WTC11 (cell line): ENCODE measurements at regions not wholly inside any gene's neighbourhood (a gene's known extent, or its start where the extent isn't known, plus 50 kb on each side); places are given as distances from the start of the nearest gene placed in this dataset.
A peak's percentile ranks its signal among the peaks of the same experiment; 100 is the strongest.

Source experiments
- ATAC-seq: fragments of 200-7000 bp; cut with Tn5 transposase; 2 replicates; pipeline ENCODE4 v1.10.0; 2021; ENCODE audit warnings: mild to moderate bottlenecking, moderate library complexity
- CTCF ChIA-PET: fragments of 300-600 bp; sonication (Branson Sonifier 250); formaldehyde crosslinking; loops from one replicate; lab custom pipeline; 2021; ENCODE audit warnings: antibody characterized with exemption; lab: Charles Lee
- POLR2A ChIA-PET: fragments of 350-600 bp; sonication (Branson Sonifier 250); formaldehyde crosslinking; loops from one replicate; lab custom pipeline; 2021; ENCODE audit warnings: antibody characterized with exemption; lab: Charles Lee
- DNase-seq: peaks from one replicate; pipeline ENCODE4 v3.0.0; 2021; ENCODE audit warnings: low spot score
- H3K27ac Mint-ChIP-seq: 2 replicates; pipeline ENCODE4 v1.8.0; 2021; ENCODE audit warnings: mixed read lengths
- H3K27me3 Mint-ChIP-seq: 2 replicates; pipeline ENCODE4 v1.8.0; 2021; ENCODE audit warnings: low read depth, mild to moderate bottlenecking, moderate library complexity, mixed read lengths
- H3K36me3 Mint-ChIP-seq: 2 replicates; pipeline ENCODE4 v1.8.0; 2021; ENCODE audit warnings: mixed read lengths
- H3K4me1 Mint-ChIP-seq: 2 replicates; pipeline ENCODE4 v1.8.0; 2022; ENCODE audit warnings: mixed read lengths
- H3K4me3 Mint-ChIP-seq: 2 replicates; pipeline ENCODE4 v1.8.0; 2021; ENCODE audit warnings: mild to moderate bottlenecking, moderate library complexity, mixed read lengths
- H3K9me3 Mint-ChIP-seq: 2 replicates; pipeline ENCODE4 v1.8.0; 2021; ENCODE audit warnings: mixed read lengths
- ATF1 ChIP-seq: sonication (generic); formaldehyde crosslinking; IDR thresholded peaks from 2 replicates; pipeline ENCODE4 v1.8.1; 2023; ENCODE audit warnings: mild to moderate bottlenecking, moderate library complexity, missing genetic modification reagents
- FOXJ3 ChIP-seq: sonication (generic); formaldehyde crosslinking; IDR thresholded peaks from 2 replicates; pipeline ENCODE4 v1.9.0; 2021; ENCODE audit warnings: missing genetic modification reagents, mild to moderate bottlenecking, borderline replicate concordance
- GTF2I ChIP-seq: fragments of 250-450 bp; sonication (Bioruptor Pico); conservative IDR thresholded peaks from 2 replicates; pipeline ENCODE4 v1.4.0; 2021; ENCODE audit warnings: mild to moderate bottlenecking
- JUN ChIP-seq: sonication (generic); formaldehyde crosslinking; IDR thresholded peaks from 2 replicates; pipeline ENCODE4 v1.8.0; 2023; ENCODE audit warnings: mild to moderate bottlenecking, missing genetic modification reagents
- MYBL2 ChIP-seq: sonication (generic); formaldehyde crosslinking; IDR thresholded peaks from 2 replicates; pipeline ENCODE4 v1.8.1; 2023; ENCODE audit warnings: mild to moderate bottlenecking, moderate library complexity, missing genetic modification reagents
- NFE2L1 ChIP-seq: sonication (generic); formaldehyde crosslinking; IDR thresholded peaks from 2 replicates; pipeline ENCODE4 v1.8.1; 2023; ENCODE audit warnings: missing genetic modification reagents
- PRRX2 ChIP-seq: fragments of 250-450 bp; sonication (Bioruptor Pico); IDR thresholded peaks from 2 replicates; pipeline ENCODE4 v1.8.0; 2021; ENCODE audit warnings: mild to moderate bottlenecking
- SOX15 ChIP-seq: fragments of 250-450 bp; sonication (Bioruptor Pico); IDR thresholded peaks from 2 replicates; pipeline ENCODE4 v1.9.0; 2021; ENCODE audit warnings: mild to moderate bottlenecking
- SP1 ChIP-seq: sonication (generic); formaldehyde crosslinking; conservative IDR thresholded peaks from 2 replicates; pipeline ENCODE4 v1.8.1; 2022; ENCODE audit warnings: missing genetic modification reagents
- TEAD1 ChIP-seq: sonication (generic); formaldehyde crosslinking; IDR thresholded peaks from 2 replicates; pipeline ENCODE4 v1.8.0; 2022; ENCODE audit warnings: mild to moderate bottlenecking, missing genetic modification reagents
- ZNF396 ChIP-seq: fragments of 250-450 bp; sonication (Bioruptor Pico); IDR thresholded peaks from 2 replicates; pipeline ENCODE4 v1.8.0; 2021; ENCODE audit warnings: mild to moderate bottlenecking, moderate library complexity, borderline replicate concordance
- ZNF671 ChIP-seq: fragments of 250-450 bp; sonication (Bioruptor Pico); IDR thresholded peaks from 2 replicates; pipeline ENCODE4 v1.8.0; 2021; ENCODE audit warnings: mild to moderate bottlenecking
- TF ChIP-seq, protein P1 (sequence below): sonication (generic); formaldehyde crosslinking; IDR thresholded peaks from 2 replicates; pipeline ENCODE4 v1.8.1; 2023; ENCODE audit warnings: mild to moderate bottlenecking, missing genetic modification reagents, borderline replicate concordance
- TF ChIP-seq, protein P2 (sequence below): sonication (generic); formaldehyde crosslinking; IDR thresholded peaks from 2 replicates; pipeline ENCODE4 v1.8.0; 2022; ENCODE audit warnings: mild to moderate bottlenecking, missing genetic modification reagents
- TF ChIP-seq, protein P3 (sequence below): fragments of 250-450 bp; sonication (Bioruptor Pico); IDR thresholded peaks from 2 replicates; pipeline ENCODE4 v1.9.0; 2021; ENCODE audit warnings: mild to moderate bottlenecking, borderline replicate concordance
- TF ChIP-seq, protein P4 (sequence below): sonication (generic); formaldehyde crosslinking; IDR thresholded peaks from 2 replicates; pipeline ENCODE4 v1.8.0; 2022; ENCODE audit warnings: missing genetic modification reagents

DNA sequence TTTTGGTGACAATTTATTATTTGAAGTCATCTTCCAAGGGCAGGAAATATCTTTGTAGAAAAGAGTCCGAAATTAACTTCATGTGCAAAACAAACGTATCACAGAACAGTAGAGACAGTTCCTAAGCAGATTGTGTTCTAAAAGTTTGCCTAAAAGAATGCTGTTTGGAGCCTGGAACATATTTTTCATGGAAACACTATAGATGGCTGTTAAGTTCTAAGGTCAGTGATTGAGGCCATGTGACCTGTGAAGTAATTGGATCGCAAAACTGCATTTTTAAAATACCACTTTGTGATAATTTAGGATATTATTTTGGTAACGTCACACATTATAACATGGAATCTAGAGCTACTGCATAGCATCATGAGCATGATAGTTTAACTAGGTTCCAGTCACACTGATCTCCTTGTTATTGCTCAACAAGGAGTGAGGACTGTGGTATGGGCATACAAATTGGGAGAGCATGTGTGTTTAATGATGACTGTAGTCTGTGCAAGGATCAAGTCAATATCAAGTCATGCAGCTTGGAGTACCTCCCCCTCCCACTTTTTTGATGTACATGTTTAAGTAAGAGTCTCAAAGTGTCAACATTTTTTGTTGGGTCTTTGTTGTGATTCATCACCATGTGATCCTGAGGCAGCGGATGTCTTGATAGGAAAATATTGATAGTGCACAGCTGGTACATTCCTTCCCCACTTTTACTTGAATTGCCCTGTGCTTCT lies 609.3 kb upstream of the CITED2 start:
- ATAC-seq, result no peak
- Mint-ChIP-seq H3K9me3 (no peaks in the 10 kb centered on the region), H3K4me3 (no peak overlapping the region), H3K27me3 (no peaks in the 10 kb centered on the region), H3K36me3 (no peaks in the 10 kb centered on the region), H3K4me1 (peaks cover 45% of the 10 kb centered on the region), H3K27ac (0 out of 2 replicates have a peak overlapping the region, but pooled peaks have one; percentile 67)
- CTCF ChIA-PET, result no interaction called here
- TF ChIP-seq PRRX2 (CRISPR knock-in tag), result no peak
- TF ChIP-seq, protein P1, sequence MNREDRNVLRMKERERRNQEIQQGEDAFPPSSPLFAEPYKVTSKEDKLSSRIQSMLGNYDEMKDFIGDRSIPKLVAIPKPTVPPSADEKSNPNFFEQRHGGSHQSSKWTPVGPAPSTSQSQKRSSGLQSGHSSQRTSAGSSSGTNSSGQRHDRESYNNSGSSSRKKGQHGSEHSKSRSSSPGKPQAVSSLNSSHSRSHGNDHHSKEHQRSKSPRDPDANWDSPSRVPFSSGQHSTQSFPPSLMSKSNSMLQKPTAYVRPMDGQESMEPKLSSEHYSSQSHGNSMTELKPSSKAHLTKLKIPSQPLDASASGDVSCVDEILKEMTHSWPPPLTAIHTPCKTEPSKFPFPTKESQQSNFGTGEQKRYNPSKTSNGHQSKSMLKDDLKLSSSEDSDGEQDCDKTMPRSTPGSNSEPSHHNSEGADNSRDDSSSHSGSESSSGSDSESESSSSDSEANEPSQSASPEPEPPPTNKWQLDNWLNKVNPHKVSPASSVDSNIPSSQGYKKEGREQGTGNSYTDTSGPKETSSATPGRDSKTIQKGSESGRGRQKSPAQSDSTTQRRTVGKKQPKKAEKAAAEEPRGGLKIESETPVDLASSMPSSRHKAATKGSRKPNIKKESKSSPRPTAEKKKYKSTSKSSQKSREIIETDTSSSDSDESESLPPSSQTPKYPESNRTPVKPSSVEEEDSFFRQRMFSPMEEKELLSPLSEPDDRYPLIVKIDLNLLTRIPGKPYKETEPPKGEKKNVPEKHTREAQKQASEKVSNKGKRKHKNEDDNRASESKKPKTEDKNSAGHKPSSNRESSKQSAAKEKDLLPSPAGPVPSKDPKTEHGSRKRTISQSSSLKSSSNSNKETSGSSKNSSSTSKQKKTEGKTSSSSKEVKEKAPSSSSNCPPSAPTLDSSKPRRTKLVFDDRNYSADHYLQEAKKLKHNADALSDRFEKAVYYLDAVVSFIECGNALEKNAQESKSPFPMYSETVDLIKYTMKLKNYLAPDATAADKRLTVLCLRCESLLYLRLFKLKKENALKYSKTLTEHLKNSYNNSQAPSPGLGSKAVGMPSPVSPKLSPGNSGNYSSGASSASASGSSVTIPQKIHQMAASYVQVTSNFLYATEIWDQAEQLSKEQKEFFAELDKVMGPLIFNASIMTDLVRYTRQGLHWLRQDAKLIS, result no peak
- POLR2A ChIA-PET, result no interaction called here
- no peak for DNase-seq

DNA sequence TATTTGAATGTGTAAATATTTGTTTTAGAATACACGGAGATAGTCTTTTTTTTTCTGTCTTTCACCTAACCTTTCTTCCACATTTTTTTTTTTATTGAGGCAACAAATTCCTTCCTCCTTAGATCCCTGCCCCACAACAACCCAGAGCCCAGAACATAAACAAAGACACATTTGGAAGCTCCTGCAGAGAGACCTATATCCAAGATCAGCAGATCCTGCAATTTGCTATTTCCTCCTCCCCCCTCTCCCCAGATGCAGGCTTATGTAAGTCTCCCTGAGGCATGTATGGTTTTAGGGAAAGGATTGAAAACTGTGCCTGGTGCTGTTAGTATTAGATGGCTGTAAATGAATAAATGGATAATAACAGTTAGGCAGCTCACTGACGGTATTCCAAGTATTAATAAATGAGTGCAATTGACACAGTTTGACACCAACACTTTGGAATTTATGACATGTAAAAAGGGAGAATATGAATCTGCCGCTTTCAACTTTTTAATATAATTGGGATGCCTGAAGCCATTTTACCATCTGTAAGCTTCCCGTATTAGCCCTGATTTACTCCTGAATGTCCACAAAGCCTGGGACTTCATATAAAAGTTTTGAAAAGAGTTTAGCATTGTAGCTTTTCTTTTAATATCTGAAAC lies 608.3 kb upstream of the CITED2 start:
- ATAC-seq, result peak; percentile 87
- TF ChIP-seq, protein P2, sequence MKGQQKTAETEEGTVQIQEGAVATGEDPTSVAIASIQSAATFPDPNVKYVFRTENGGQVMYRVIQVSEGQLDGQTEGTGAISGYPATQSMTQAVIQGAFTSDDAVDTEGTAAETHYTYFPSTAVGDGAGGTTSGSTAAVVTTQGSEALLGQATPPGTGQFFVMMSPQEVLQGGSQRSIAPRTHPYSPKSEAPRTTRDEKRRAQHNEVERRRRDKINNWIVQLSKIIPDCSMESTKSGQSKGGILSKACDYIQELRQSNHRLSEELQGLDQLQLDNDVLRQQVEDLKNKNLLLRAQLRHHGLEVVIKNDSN, result no peak
- TF ChIP-seq SP1 (CRISPR knock-in tag) (0 out of 2 replicates have a peak, but pooled peaks have one; percentile 20), JUN (CRISPR knock-in tag) (no peak), ZNF396 (no peak), FOXJ3 (CRISPR knock-in tag) (no peak), TEAD1 (no peak)
- TF ChIP-seq, protein P3, sequence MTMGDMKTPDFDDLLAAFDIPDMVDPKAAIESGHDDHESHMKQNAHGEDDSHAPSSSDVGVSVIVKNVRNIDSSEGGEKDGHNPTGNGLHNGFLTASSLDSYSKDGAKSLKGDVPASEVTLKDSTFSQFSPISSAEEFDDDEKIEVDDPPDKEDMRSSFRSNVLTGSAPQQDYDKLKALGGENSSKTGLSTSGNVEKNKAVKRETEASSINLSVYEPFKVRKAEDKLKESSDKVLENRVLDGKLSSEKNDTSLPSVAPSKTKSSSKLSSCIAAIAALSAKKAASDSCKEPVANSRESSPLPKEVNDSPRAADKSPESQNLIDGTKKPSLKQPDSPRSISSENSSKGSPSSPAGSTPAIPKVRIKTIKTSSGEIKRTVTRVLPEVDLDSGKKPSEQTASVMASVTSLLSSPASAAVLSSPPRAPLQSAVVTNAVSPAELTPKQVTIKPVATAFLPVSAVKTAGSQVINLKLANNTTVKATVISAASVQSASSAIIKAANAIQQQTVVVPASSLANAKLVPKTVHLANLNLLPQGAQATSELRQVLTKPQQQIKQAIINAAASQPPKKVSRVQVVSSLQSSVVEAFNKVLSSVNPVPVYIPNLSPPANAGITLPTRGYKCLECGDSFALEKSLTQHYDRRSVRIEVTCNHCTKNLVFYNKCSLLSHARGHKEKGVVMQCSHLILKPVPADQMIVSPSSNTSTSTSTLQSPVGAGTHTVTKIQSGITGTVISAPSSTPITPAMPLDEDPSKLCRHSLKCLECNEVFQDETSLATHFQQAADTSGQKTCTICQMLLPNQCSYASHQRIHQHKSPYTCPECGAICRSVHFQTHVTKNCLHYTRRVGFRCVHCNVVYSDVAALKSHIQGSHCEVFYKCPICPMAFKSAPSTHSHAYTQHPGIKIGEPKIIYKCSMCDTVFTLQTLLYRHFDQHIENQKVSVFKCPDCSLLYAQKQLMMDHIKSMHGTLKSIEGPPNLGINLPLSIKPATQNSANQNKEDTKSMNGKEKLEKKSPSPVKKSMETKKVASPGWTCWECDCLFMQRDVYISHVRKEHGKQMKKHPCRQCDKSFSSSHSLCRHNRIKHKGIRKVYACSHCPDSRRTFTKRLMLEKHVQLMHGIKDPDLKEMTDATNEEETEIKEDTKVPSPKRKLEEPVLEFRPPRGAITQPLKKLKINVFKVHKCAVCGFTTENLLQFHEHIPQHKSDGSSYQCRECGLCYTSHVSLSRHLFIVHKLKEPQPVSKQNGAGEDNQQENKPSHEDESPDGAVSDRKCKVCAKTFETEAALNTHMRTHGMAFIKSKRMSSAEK (CRISPR knock-in tag), result no peak
- peak overlapping the region; percentile 20; the same call in 1 of the 2 replicates for H3K4me3 Mint-ChIP-seq
- peaks cover 50% of the 10 kb centered on the region for H3K4me1 Mint-ChIP-seq
- H3K27ac Mint-ChIP-seq, result peak overlapping the region; percentile 75
- DNase-seq, result no peak
- H3K27me3 Mint-ChIP-seq, result no peaks in the 10 kb centered on the region
- no peaks in the 10 kb centered on the region for H3K36me3 Mint-ChIP-seq
- H3K9me3 Mint-ChIP-seq, result no peaks in the 10 kb centered on the region
- CTCF ChIA-PET, result interaction anchor here (1.0 kb wide), 1 partner anchor 94 kb away, joined by 3 read pairs; no protein-coding TSS in a partner anchor
- POLR2A ChIA-PET, result interaction anchor here (0.6 to 0.9 kb wide), 2 partner anchors 607 to 608 kb away, joined by 3 read pairs; partner anchors contain the start of gene CITED2

DNA sequence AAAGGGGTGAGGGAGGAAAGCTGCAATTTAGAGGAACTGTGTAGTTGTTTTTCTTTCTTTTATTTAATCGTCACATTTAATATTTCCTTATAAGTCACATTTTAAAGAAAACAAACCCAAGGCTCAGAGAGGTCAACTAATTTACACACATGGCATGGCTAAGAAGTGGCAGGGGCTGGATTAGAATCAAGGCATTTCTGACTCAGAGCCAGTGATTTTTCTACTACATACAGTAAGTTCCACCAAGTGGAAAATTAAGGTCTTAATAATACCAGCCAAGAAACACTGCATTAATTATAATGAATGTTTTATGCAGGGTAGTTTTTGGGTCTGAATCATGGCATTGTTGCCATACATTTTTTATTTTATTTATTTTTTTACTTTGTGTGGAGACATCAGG lies 607.7 kb upstream of the CITED2 start:
- Mint-ChIP-seq H3K4me3 (peak overlapping the region; percentile 22), H3K4me1 (peaks cover 54% of the 10 kb centered on the region), H3K27ac (peak overlapping the region; percentile 82), H3K27me3 (no peaks in the 10 kb centered on the region), H3K36me3 (no peaks in the 10 kb centered on the region), H3K9me3 (no peaks in the 10 kb centered on the region)
- POLR2A ChIA-PET, result interaction anchor here (0.9 kb wide), 1 partner anchor 607 kb away, joined by 3 read pairs; no protein-coding TSS in a partner anchor
- CTCF ChIA-PET, result interaction anchor here (1.0 kb wide), 1 partner anchor 94 kb away, joined by 3 read pairs; no protein-coding TSS in a partner anchor
- DNase-seq, result no peak
- no peak for ATAC-seq
- TF ChIP-seq GTF2I (CRISPR knock-in tag) (no peak), MYBL2 (CRISPR knock-in tag) (no peak), SOX15 (CRISPR knock-in tag) (no peak), ZNF671 (CRISPR knock-in tag) (no peak), ATF1 (no peak), NFE2L1 (CRISPR knock-in tag) (no peak)
- TF ChIP-seq, protein P4, sequence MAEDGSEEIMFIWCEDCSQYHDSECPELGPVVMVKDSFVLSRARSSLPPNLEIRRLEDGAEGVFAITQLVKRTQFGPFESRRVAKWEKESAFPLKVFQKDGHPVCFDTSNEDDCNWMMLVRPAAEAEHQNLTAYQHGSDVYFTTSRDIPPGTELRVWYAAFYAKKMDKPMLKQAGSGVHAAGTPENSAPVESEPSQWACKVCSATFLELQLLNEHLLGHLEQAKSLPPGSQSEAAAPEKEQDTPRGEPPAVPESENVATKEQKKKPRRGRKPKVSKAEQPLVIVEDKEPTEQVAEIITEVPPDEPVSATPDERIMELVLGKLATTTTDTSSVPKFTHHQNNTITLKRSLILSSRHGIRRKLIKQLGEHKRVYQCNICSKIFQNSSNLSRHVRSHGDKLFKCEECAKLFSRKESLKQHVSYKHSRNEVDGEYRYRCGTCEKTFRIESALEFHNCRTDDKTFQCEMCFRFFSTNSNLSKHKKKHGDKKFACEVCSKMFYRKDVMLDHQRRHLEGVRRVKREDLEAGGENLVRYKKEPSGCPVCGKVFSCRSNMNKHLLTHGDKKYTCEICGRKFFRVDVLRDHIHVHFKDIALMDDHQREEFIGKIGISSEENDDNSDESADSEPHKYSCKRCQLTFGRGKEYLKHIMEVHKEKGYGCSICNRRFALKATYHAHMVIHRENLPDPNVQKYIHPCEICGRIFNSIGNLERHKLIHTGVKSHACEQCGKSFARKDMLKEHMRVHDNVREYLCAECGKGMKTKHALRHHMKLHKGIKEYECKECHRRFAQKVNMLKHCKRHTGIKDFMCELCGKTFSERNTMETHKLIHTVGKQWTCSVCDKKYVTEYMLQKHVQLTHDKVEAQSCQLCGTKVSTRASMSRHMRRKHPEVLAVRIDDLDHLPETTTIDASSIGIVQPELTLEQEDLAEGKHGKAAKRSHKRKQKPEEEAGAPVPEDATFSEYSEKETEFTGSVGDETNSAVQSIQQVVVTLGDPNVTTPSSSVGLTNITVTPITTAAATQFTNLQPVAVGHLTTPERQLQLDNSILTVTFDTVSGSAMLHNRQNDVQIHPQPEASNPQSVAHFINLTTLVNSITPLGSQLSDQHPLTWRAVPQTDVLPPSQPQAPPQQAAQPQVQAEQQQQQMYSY (CRISPR knock-in tag), result no peak
